Caco-2 (cell line): ENCODE measurements at regions not wholly inside any gene's neighbourhood (a gene's known extent, or its start where the extent isn't known, plus 50 kb on each side); places are given as distances from the start of the nearest gene placed in this dataset.

Experiments
- BruUV-seq: library from RNA; stranded (reverse); fragments of 400-500 nt; replicated peaks from 2 replicates; lab custom pipeline; 2021; lab: Mats Ljungman, UMichigan
- CTCF ChIA-PET: fragments of 300-600 bp; sonication (Branson Sonifier 250); formaldehyde crosslinking; loops from one replicate; lab custom pipeline; 2022; ENCODE audit warnings: antibody characterized with exemption; lab: Charles Lee
- POLR2A ChIA-PET: fragments of 300-600 bp; sonication (Branson Sonifier 250); formaldehyde crosslinking; loops from one replicate; lab custom pipeline; 2022; ENCODE audit warnings: antibody characterized with exemption; lab: Charles Lee
- DNase-seq, 2 experiments: peaks; one replicate each; pipeline versions ENCODE4 v3.0.0 to v3.0.0-alpha.2; 2020 to 2022
- H3K27me3 ChIP-seq: replicated peaks from 2 replicates; pipeline ENCODE4 v1.6.0; 2011; ENCODE audit warnings: low read length; ENCODE audit not compliant: control insufficient read depth, insufficient read depth
- H3K36me3 ChIP-seq: 2 replicates; pipeline ENCODE4 v1.5.1; 2011; ENCODE audit warnings: low read length; ENCODE audit not compliant: control insufficient read depth, insufficient read depth
- H3K4me1 ChIP-seq: fragments of 250-450 bp; sonication (Bioruptor Pico); 2 replicates; pipeline ENCODE4 v1.5.1; 2020; ENCODE audit warnings: mild to moderate bottlenecking
- H3K4me3 ChIP-seq: 2 replicates; pipeline ENCODE4 v1.5.1; 2011; ENCODE audit warnings: low read depth, mild to moderate bottlenecking, control low read depth, low read length
- H3K9me3 ChIP-seq: fragments of 250-450 bp; sonication (Bioruptor Pico); 2 replicates; pipeline ENCODE4 v1.5.1; 2020; ENCODE audit warnings: mild to moderate bottlenecking, moderate library complexity
- H3K27ac Mint-ChIP-seq: one replicate; pipeline ENCODE4 v1.8.0; 2022; ENCODE audit warnings: mixed read lengths; ENCODE audit not compliant: unreplicated experiment
- H3K27me3 Mint-ChIP-seq: one replicate; pipeline ENCODE4 v1.8.0; 2022; ENCODE audit warnings: mixed read lengths; ENCODE audit not compliant: insufficient read depth, unreplicated experiment
- H3K36me3 Mint-ChIP-seq: one replicate; pipeline ENCODE4 v1.8.0; 2022; ENCODE audit warnings: mild to moderate bottlenecking, mixed read lengths; ENCODE audit not compliant: insufficient read depth, unreplicated experiment
- H3K4me1 Mint-ChIP-seq: one replicate; pipeline ENCODE4 v1.8.0; 2022; ENCODE audit warnings: low read depth, mixed read lengths; ENCODE audit not compliant: unreplicated experiment
- H3K4me3 Mint-ChIP-seq: one replicate; pipeline ENCODE4 v1.8.0; 2022; ENCODE audit warnings: mild to moderate bottlenecking, moderate library complexity, mixed read lengths; ENCODE audit not compliant: unreplicated experiment
- H3K9me3 Mint-ChIP-seq: one replicate; pipeline ENCODE4 v1.8.0; 2022; ENCODE audit warnings: mixed read lengths; ENCODE audit not compliant: unreplicated experiment
- CTCF ChIP-seq, 2 experiments: fragments of 200-600 bp in 1 of 2; IDR thresholded peaks; 1 replicate in 1 of 2; 2 replicates in 1 of 2; pipeline versions ENCODE4 v1.5.1 to v1.8.0; 2011 to 2022; ENCODE audit warnings: antibody characterized with exemption in 1 of 2, control low read depth in 1 of 2, inconsistent platforms in 1 of 2, low read depth in 1 of 2, low read length in 1 of 2, mild to moderate bottlenecking in 1 of 2, moderate library complexity in 1 of 2; ENCODE audit not compliant: insufficient read depth in 1 of 2, severe bottlenecking in 1 of 2, unreplicated experiment in 1 of 2
- intact Hi-C: fragments of 100-400 bp; cut with micrococcal nuclease; formaldehyde crosslinking; loops from one replicate; pipeline ENCODE4 v1.10.0; 2022; ENCODE audit not compliant: unreplicated experiment

GRCh38 chr10:77699080-77699645 is 61.6 kb upstream of the KCNMA1 start:
- no peak overlapping the region for H3K4me3 ChIP-seq
- no peaks in the 10 kb centered on the region for H3K36me3 ChIP-seq
- H3K4me1 Mint-ChIP-seq: no peaks in the 10 kb centered on the region
- H3K4me3 Mint-ChIP-seq: no peak overlapping the region
- H3K27me3 ChIP-seq: no peaks in the 10 kb centered on the region
- no peak overlapping the region for H3K27ac Mint-ChIP-seq
- H3K4me1 ChIP-seq: no peaks in the 10 kb centered on the region
- no peaks in the 10 kb centered on the region for H3K9me3 ChIP-seq
- intact Hi-C loops: no loop called here
- no TSS peak for BruUV-seq
- TF ChIP-seq CTCF (IDR thresholded peaks at IDR 0.05; ENCODE audit: insufficient read depth in 1 of 2, low read depth in 1 of 2, low read length in 1 of 2, severe bottlenecking in 1 of 2, unreplicated experiment in 1 of 2): no peak
- H3K9me3 Mint-ChIP-seq: no peaks in the 10 kb centered on the region
- no peaks in the 10 kb centered on the region for H3K36me3 Mint-ChIP-seq
- peaks cover 9% of the 10 kb centered on the region for H3K27me3 Mint-ChIP-seq
- no peak for DNase-seq
- POLR2A ChIA-PET: no interaction called here
- CTCF ChIA-PET: no interaction called here

GRCh38 chr10:77698267-77698931 is 60.8 kb upstream of the KCNMA1 start:
- ChIA-PET POLR2A (no interaction called here), CTCF (no interaction called here)
- no TSS peak for BruUV-seq
- Mint-ChIP-seq H3K27me3 (peaks cover 9% of the 10 kb centered on the region), H3K36me3 (no peaks in the 10 kb centered on the region), H3K9me3 (no peaks in the 10 kb centered on the region), H3K4me1 (no peaks in the 10 kb centered on the region), H3K4me3 (no peak overlapping the region), H3K27ac (no peak overlapping the region)
- no peak overlapping the region for H3K4me3 ChIP-seq
- H3K9me3 ChIP-seq: no peaks in the 10 kb centered on the region
- H3K4me1 ChIP-seq: no peaks in the 10 kb centered on the region
- H3K27me3 ChIP-seq: no peaks in the 10 kb centered on the region
- no peak for DNase-seq
- H3K36me3 ChIP-seq: no peaks in the 10 kb centered on the region
- TF ChIP-seq CTCF (IDR thresholded peaks at IDR 0.05; ENCODE audit: insufficient read depth in 1 of 2, low read depth in 1 of 2, low read length in 1 of 2, severe bottlenecking in 1 of 2, unreplicated experiment in 1 of 2): no peak
- intact Hi-C loops: no loop called here

DNA sequence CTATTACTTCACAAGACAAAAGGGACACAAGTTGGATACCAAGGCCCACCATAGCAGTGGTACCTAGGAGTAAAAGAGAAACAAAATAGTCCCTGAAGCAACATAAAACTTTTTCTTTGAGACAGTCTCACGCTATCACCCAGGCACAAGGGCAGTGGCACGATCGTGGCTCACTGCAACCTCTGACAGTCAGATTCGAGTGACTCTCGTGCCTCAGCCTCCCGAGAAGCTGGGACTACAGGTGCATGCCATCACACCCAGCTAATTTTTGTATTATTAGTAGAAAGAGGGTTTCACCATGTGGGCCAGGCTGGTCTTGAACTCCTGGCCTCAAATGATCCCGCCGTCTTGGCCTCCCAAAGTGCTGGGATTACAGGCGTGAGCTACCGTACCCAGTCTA is 59.0 kb upstream of the KCNMA1 start:
- no peak for TF ChIP-seq CTCF (IDR thresholded peaks at IDR 0.05; ENCODE audit: insufficient read depth in 1 of 2, low read depth in 1 of 2, low read length in 1 of 2, severe bottlenecking in 1 of 2, unreplicated experiment in 1 of 2)
- no peaks in the 10 kb centered on the region for H3K27me3 ChIP-seq
- H3K4me1 Mint-ChIP-seq: no peaks in the 10 kb centered on the region
- intact Hi-C loops: no loop called here
- no peak overlapping the region for H3K27ac Mint-ChIP-seq
- no peaks in the 10 kb centered on the region for H3K4me1 ChIP-seq
- no TSS peak for BruUV-seq
- no peaks in the 10 kb centered on the region for H3K9me3 Mint-ChIP-seq
- H3K4me3 Mint-ChIP-seq: no peak overlapping the region
- H3K36me3 ChIP-seq: no peaks in the 10 kb centered on the region
- no peak overlapping the region for H3K4me3 ChIP-seq
- ChIA-PET CTCF (no interaction called here), POLR2A (no interaction called here)
- H3K27me3 Mint-ChIP-seq: peaks cover 9% of the 10 kb centered on the region
- no peaks in the 10 kb centered on the region for H3K36me3 Mint-ChIP-seq
- DNase-seq: no peak
- H3K9me3 ChIP-seq: no peaks in the 10 kb centered on the region
